DND-41 (cell line): ENCODE measurements at regions not wholly inside any gene's neighbourhood (a gene's known extent, or its start where the extent isn't known, plus 50 kb on each side); places are given as distances from the start of the nearest gene placed in this dataset.

ENCODE experiments used
- ATAC-seq: fragments of 200-7000 bp; cut with Tn5 transposase; 3 replicates; pipeline ENCODE4 v1.9.1; 2021; ENCODE audit warnings: low read depth; ENCODE audit not compliant: insufficient read depth
- DNase-seq: peaks from one replicate; pipeline ENCODE4 v3.0.0-alpha.2; 2020
- H2AFZ ChIP-seq: 2 replicates; pipeline ENCODE4 v1.6.0; 2012; ENCODE audit warnings: low read depth, low read length
- H3K27ac ChIP-seq: 2 replicates; pipeline ENCODE4 v1.5.1; 2012; ENCODE audit warnings: low read length, inconsistent platforms
- H3K27me3 ChIP-seq: fragments of 200-600 bp; sonication (generic); 2 replicates; pipeline ENCODE4 v1.6.0; 2012; ENCODE audit warnings: low read length, mild to moderate bottlenecking, inconsistent platforms; ENCODE audit not compliant: insufficient read depth, poor library complexity
- H3K36me3 ChIP-seq: 2 replicates; pipeline ENCODE4 v1.5.1; 2012; ENCODE audit warnings: low read length, inconsistent platforms; ENCODE audit not compliant: insufficient read depth
- H3K4me1 ChIP-seq: 2 replicates; pipeline ENCODE4 v1.5.1; 2012; ENCODE audit warnings: mild to moderate bottlenecking, low read length; ENCODE audit not compliant: insufficient read depth
- H3K4me2 ChIP-seq: 2 replicates; pipeline ENCODE4 v1.6.0; 2012; ENCODE audit warnings: mild to moderate bottlenecking, moderate library complexity, low read length, inconsistent platforms; ENCODE audit not compliant: insufficient read depth
- H3K4me3 ChIP-seq, 2 experiments: fragments of 200-600 bp in 1 of 2; shearing (Covaris generic) in 1 of 2; 2 replicates each; pipeline ENCODE4 v1.5.1; 2012 to 2016; ENCODE audit warnings: inconsistent platforms in 2 of 2, low read length in 2 of 2, mild to moderate bottlenecking in 2 of 2, low read depth in 1 of 2, moderate library complexity in 1 of 2
- H3K79me2 ChIP-seq: 2 replicates; pipeline ENCODE4 v1.6.0; 2012; ENCODE audit warnings: low read length, inconsistent platforms; ENCODE audit not compliant: insufficient read depth
- H3K9ac ChIP-seq: 2 replicates; pipeline ENCODE4 v1.6.0; 2012; ENCODE audit warnings: low read depth, mild to moderate bottlenecking, inconsistent platforms, low read length, moderate library complexity
- H3K9me3 ChIP-seq: 2 replicates; pipeline ENCODE4 v1.5.1; 2012; ENCODE audit warnings: low read length, moderate library complexity, mild to moderate bottlenecking, inconsistent platforms; ENCODE audit not compliant: insufficient read depth, severe bottlenecking
- H4K20me1 ChIP-seq: 2 replicates; pipeline ENCODE4 v1.6.0; 2012; ENCODE audit warnings: low read length; ENCODE audit not compliant: insufficient read depth
- EZH2 ChIP-seq: IDR thresholded peaks from 3 replicates; pipeline ENCODE4 v1.6.1; 2012; ENCODE audit warnings: borderline replicate concordance, low read depth, mild to moderate bottlenecking, moderate library complexity, low read length, inconsistent platforms; ENCODE audit not compliant: severe bottlenecking
- TF ChIP-seq, protein P1 (sequence below): IDR thresholded peaks from 2 replicates; pipeline ENCODE4 v1.5.1; 2012; ENCODE audit warnings: borderline replicate concordance, low read length, moderate library complexity, mild to moderate bottlenecking; ENCODE audit not compliant: poor library complexity, severe bottlenecking; ENCODE audit errors: extremely low read depth

DNA sequence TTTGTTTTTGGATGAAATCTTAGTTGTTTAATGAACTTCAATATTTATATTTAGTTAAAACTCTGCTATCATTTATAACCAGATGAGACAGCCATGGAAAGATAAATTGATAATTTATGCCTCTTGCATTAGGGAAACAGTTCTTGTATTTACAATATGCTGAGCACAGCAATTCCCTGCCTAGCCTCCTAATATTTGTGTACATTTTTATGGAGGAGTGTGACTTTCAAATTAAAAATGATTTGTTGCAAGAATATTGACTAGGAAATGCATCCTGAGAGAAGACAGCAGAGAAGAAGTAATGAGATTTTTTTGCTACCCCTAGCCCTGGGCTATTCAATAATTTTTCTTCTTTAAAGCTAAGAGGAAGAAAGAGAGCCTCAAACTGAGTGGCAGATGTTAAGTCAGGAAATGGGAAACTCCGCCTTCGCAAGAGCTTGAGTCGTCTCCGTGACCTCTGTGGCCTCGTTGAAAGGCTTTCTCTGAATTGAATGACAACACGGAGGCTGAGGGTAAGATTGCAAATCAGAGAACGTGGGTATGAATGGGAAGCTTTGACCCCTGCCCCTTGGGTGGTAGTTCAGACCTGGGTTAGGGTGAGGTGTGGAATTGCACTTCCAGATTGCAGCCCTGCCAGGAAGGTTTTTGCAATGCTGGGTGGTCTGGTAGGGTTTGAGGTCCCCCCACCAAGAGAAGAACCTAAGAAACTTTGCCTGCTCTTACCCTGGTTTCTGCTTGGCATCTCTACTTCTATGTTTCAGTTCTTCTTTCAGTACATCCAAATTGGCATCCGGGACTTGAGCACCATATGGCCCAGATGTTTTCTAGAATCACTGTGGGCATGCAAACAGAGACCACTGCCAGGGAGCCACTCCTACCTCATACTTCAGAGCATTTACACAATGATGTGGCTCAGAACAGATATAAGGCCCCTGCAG, 210.3 kb upstream of the RBMS1 start:
- Histone ChIP-seq H3K4me1 (peaks cover 24% of the 10 kb centered on the region), H3K4me3 (peak overlapping the region in 1 of 2 experiments; percentile 44; a peak in 2 of 4 replicates), H4K20me1 (no peaks in the 10 kb centered on the region), H2AFZ (peak overlapping the region; percentile 80), H3K36me3 (no peaks in the 10 kb centered on the region), H3K4me2 (peak overlapping the region; percentile 66), H3K9me3 (no peaks in the 10 kb centered on the region), H3K79me2 (no peaks in the 10 kb centered on the region), H3K9ac (peak overlapping the region; percentile 35), H3K27me3 (no peaks in the 10 kb centered on the region), H3K27ac (peak overlapping the region; percentile 70)
- peak; percentile 98 for ATAC-seq
- DNase-seq = peak; percentile 79
- no peak for TF ChIP-seq EZH2
- TF ChIP-seq, protein P1, sequence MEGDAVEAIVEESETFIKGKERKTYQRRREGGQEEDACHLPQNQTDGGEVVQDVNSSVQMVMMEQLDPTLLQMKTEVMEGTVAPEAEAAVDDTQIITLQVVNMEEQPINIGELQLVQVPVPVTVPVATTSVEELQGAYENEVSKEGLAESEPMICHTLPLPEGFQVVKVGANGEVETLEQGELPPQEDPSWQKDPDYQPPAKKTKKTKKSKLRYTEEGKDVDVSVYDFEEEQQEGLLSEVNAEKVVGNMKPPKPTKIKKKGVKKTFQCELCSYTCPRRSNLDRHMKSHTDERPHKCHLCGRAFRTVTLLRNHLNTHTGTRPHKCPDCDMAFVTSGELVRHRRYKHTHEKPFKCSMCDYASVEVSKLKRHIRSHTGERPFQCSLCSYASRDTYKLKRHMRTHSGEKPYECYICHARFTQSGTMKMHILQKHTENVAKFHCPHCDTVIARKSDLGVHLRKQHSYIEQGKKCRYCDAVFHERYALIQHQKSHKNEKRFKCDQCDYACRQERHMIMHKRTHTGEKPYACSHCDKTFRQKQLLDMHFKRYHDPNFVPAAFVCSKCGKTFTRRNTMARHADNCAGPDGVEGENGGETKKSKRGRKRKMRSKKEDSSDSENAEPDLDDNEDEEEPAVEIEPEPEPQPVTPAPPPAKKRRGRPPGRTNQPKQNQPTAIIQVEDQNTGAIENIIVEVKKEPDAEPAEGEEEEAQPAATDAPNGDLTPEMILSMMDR = no peak

DNA sequence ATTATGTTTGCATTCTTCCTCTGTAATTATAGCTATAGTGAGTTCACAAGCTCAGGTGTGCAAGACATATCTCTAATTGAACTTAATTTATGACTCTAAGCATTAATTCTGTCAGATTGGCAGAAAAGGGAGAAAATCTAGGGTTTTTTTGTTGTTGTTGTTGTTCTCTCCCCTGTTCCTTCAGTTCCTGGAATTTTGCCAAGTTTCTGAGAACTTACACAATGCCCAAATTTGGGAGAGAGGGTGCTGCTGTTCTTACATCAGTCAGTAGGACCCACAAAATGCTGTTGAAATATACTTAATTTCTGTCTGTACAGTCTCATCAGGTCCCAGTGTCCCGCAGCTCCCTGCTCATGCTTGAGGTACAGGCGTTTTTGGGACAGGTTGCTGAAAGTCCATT, 221.8 kb upstream of the RBMS1 start:
- Histone ChIP-seq H3K36me3 (no peaks in the 10 kb centered on the region), H3K27ac (no peak overlapping the region), H3K4me3 (no peak overlapping the region), H3K9ac (no peak overlapping the region), H3K9me3 (no peaks in the 10 kb centered on the region), H3K27me3 (no peaks in the 10 kb centered on the region), H4K20me1 (no peaks in the 10 kb centered on the region), H2AFZ (no peak overlapping the region), H3K4me1 (no peaks in the 10 kb centered on the region), H3K4me2 (no peak overlapping the region), H3K79me2 (no peaks in the 10 kb centered on the region)
- TF ChIP-seq, protein P1 = no peak
- no peak for TF ChIP-seq EZH2
- ATAC-seq = no peak
- DNase-seq = no peak

DNA sequence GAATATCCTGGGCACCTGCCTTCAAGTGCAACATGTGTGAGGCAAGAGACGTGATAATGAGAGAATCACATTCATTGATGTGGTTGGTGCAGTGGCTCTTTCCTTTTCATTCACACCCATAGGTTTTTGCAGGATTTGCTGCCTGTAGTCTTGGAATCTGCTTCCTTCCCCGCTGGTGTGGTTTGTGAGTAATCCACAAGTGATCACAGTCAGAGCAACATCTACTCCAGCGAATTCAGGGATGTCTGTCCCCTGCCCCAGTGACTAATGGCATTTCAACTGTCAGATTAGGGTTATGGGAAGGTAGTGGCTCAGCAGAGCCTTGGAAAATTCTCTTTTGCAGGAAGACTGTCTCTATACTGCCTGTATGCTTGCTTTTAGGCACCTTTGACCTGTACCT, 225.5 kb upstream of the RBMS1 start:
- Histone ChIP-seq H3K79me2 (no peaks in the 10 kb centered on the region), H3K9me3 (no peaks in the 10 kb centered on the region), H3K4me3 (no peak overlapping the region), H3K4me2 (no peak overlapping the region), H3K4me1 (no peaks in the 10 kb centered on the region), H2AFZ (no peak overlapping the region), H3K27ac (no peak overlapping the region), H3K27me3 (no peaks in the 10 kb centered on the region), H3K9ac (no peak overlapping the region), H4K20me1 (no peaks in the 10 kb centered on the region), H3K36me3 (no peaks in the 10 kb centered on the region)
- TF ChIP-seq EZH2 = no peak
- TF ChIP-seq, protein P1 = no peak
- DNase-seq = peak; percentile 11
- ATAC-seq = peak; percentile 62
